ENCODE measurements at regions not wholly inside any gene's neighbourhood (a gene's known extent, or its start where the extent isn't known, plus 50 kb on each side); places are given as distances from the start of the nearest gene placed in this dataset.

DNA sequence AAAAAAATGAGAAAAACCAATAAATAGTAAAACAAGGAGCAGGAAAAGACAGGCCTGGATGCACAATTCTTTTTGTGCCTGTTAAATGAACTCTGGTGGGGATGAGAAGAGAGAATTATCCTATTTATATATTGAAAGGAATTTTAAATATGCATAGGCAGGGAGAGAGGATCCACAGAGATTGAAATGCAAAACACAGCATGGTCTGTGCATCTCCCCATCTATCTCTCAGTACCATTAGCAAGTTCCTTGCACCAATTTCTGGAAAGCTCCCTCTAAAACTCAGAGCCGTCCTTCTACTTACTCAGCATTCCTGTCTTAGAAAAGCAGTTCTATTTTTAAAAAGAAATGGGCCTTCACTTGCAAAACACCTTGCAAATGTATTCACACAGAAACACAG is 502.3 kb upstream of the KLHL29 start:
- H3K4me1 ChIP-seq (ENCODE audit: insufficient read depth, low read length) = no peaks in the 10 kb centered on the region
- TF ChIP-seq, protein P1, sequence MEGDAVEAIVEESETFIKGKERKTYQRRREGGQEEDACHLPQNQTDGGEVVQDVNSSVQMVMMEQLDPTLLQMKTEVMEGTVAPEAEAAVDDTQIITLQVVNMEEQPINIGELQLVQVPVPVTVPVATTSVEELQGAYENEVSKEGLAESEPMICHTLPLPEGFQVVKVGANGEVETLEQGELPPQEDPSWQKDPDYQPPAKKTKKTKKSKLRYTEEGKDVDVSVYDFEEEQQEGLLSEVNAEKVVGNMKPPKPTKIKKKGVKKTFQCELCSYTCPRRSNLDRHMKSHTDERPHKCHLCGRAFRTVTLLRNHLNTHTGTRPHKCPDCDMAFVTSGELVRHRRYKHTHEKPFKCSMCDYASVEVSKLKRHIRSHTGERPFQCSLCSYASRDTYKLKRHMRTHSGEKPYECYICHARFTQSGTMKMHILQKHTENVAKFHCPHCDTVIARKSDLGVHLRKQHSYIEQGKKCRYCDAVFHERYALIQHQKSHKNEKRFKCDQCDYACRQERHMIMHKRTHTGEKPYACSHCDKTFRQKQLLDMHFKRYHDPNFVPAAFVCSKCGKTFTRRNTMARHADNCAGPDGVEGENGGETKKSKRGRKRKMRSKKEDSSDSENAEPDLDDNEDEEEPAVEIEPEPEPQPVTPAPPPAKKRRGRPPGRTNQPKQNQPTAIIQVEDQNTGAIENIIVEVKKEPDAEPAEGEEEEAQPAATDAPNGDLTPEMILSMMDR (IDR thresholded peaks at IDR 0.05; ENCODE audit: borderline replicate concordance, extremely low read depth, low read length, poor library complexity, severe bottlenecking) = no peak
- no peak for TF ChIP-seq EZH2 (IDR thresholded peaks at IDR 0.05; ENCODE audit: borderline replicate concordance, low read depth, low read length, severe bottlenecking)
- ATAC-seq (ENCODE audit: insufficient read depth, low read depth) (no peak), DNase-seq (no peak)
- H3K27ac ChIP-seq (ENCODE audit: low read length) = no peak overlapping the region
- H2AFZ ChIP-seq (ENCODE audit: low read depth, low read length) = no peak overlapping the region
- H3K79me2 ChIP-seq (ENCODE audit: insufficient read depth, low read length) = no peaks in the 10 kb centered on the region
- no peaks in the 10 kb centered on the region for H3K27me3 ChIP-seq (ENCODE audit: insufficient read depth, low read length, poor library complexity)
- H3K9me3 ChIP-seq (ENCODE audit: insufficient read depth, low read length, severe bottlenecking) = no peaks in the 10 kb centered on the region
- no peak overlapping the region for H3K4me2 ChIP-seq (ENCODE audit: insufficient read depth, low read length)
- H4K20me1 ChIP-seq (ENCODE audit: insufficient read depth, low read length) = no peaks in the 10 kb centered on the region
- H3K9ac ChIP-seq (ENCODE audit: low read depth, low read length) = no peak overlapping the region
- no peaks in the 10 kb centered on the region for H3K36me3 ChIP-seq (ENCODE audit: insufficient read depth, low read length)
- no peak overlapping the region for H3K4me3 ChIP-seq (ENCODE audit: low read depth in 1 of 2, low read length in 2 of 2)

DNA sequence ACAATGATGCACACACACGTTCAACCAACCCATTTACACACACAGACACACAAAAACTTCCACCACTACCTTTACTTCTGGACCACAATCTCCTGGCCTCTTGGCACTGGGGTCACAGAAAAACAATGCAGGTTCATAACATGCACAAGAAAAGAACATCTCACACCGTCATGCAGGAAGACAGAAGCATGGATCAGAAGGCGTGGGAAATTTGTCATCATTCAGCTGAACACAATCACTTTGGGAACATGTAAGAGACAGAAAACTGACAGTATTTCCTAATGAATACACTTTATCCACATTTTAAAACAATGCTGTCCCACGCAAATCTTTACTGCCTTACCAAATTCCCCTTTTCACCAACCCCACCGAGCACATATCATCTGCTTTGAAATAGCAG is 501.9 kb upstream of the KLHL29 start:
- Histone ChIP-seq H3K27ac (ENCODE audit: low read length) (no peak overlapping the region), H3K4me1 (ENCODE audit: insufficient read depth, low read length) (no peaks in the 10 kb centered on the region), H4K20me1 (ENCODE audit: insufficient read depth, low read length) (no peaks in the 10 kb centered on the region), H3K79me2 (ENCODE audit: insufficient read depth, low read length) (no peaks in the 10 kb centered on the region), H3K9me3 (ENCODE audit: insufficient read depth, low read length, severe bottlenecking) (no peaks in the 10 kb centered on the region), H3K9ac (ENCODE audit: low read depth, low read length) (no peak overlapping the region), H3K27me3 (ENCODE audit: insufficient read depth, low read length, poor library complexity) (no peaks in the 10 kb centered on the region), H3K36me3 (ENCODE audit: insufficient read depth, low read length) (no peaks in the 10 kb centered on the region), H2AFZ (ENCODE audit: low read depth, low read length) (no peak overlapping the region), H3K4me2 (ENCODE audit: insufficient read depth, low read length) (no peak overlapping the region), H3K4me3 (ENCODE audit: low read depth in 1 of 2, low read length in 2 of 2) (no peak overlapping the region)
- ATAC-seq (ENCODE audit: insufficient read depth, low read depth) (no peak), DNase-seq (no peak)
- TF ChIP-seq, protein P1 (IDR thresholded peaks at IDR 0.05; ENCODE audit: borderline replicate concordance, extremely low read depth, low read length, poor library complexity, severe bottlenecking) = no peak
- TF ChIP-seq EZH2 (IDR thresholded peaks at IDR 0.05; ENCODE audit: borderline replicate concordance, low read depth, low read length, severe bottlenecking) = no peak

DNA sequence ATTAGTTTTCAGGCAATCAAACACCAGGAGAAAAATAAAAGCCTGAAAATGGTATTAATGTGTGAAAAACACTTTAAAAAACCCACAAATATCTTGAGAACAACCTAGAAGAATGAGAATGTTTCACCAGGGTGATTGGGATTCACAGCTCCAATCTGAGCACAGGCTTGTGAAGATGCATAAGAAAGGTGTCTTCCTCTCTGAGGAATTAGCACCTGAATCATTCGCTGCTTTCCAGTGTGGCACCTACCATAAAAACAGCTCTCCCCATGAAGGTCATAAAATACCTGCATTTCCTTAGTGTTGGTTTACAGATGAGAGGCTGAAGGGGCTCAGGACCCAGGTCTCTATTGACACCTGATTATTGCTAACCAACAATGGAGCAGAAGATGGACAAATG is 499.7 kb upstream of the KLHL29 start:
- no peaks in the 10 kb centered on the region for H3K36me3 ChIP-seq (ENCODE audit: insufficient read depth, low read length)
- ATAC-seq (ENCODE audit: insufficient read depth, low read depth) (no peak), DNase-seq (no peak)
- H3K27ac ChIP-seq (ENCODE audit: low read length) = no peak overlapping the region
- H3K27me3 ChIP-seq (ENCODE audit: insufficient read depth, low read length, poor library complexity) = no peaks in the 10 kb centered on the region
- no peak for TF ChIP-seq EZH2 (IDR thresholded peaks at IDR 0.05; ENCODE audit: borderline replicate concordance, low read depth, low read length, severe bottlenecking)
- TF ChIP-seq, protein P1 (IDR thresholded peaks at IDR 0.05; ENCODE audit: borderline replicate concordance, extremely low read depth, low read length, poor library complexity, severe bottlenecking) = no peak
- H3K79me2 ChIP-seq (ENCODE audit: insufficient read depth, low read length) = no peaks in the 10 kb centered on the region
- no peaks in the 10 kb centered on the region for H4K20me1 ChIP-seq (ENCODE audit: insufficient read depth, low read length)
- H3K9ac ChIP-seq (ENCODE audit: low read depth, low read length) = no peak overlapping the region
- H3K4me2 ChIP-seq (ENCODE audit: insufficient read depth, low read length) = no peak overlapping the region
- no peaks in the 10 kb centered on the region for H3K9me3 ChIP-seq (ENCODE audit: insufficient read depth, low read length, severe bottlenecking)
- H3K4me3 ChIP-seq (ENCODE audit: low read depth in 1 of 2, low read length in 2 of 2) = no peak overlapping the region
- H3K4me1 ChIP-seq (ENCODE audit: insufficient read depth, low read length) = no peaks in the 10 kb centered on the region
- no peak overlapping the region for H2AFZ ChIP-seq (ENCODE audit: low read depth, low read length)

DNA sequence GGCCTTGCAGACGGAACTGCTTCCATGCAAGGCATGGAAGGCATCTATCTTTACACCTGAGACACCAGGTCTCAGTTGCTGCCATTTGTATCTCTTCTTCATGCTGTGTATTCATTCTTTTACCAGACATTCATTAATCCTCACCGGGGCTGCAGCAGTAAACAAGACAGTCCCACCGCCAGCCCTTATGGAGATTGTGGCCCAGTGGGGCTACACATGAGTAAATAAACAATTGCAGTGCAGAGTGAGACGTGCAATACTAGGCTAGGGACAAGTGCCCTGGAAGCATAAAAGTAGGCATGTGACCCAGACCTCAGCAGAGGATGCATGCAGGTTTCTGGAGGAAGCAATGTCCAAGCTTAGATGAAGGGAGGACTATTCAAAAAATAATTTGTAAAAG is 497.6 kb upstream of the KLHL29 start:
- H3K36me3 ChIP-seq (ENCODE audit: insufficient read depth, low read length) = no peaks in the 10 kb centered on the region
- no peaks in the 10 kb centered on the region for H3K4me1 ChIP-seq (ENCODE audit: insufficient read depth, low read length)
- no peak overlapping the region for H3K9ac ChIP-seq (ENCODE audit: low read depth, low read length)
- no peak overlapping the region for H3K4me2 ChIP-seq (ENCODE audit: insufficient read depth, low read length)
- H3K79me2 ChIP-seq (ENCODE audit: insufficient read depth, low read length) = no peaks in the 10 kb centered on the region
- H3K27ac ChIP-seq (ENCODE audit: low read length) = no peak overlapping the region
- ATAC-seq (ENCODE audit: insufficient read depth, low read depth) = no peak
- no peak overlapping the region for H2AFZ ChIP-seq (ENCODE audit: low read depth, low read length)
- no peak overlapping the region for H3K4me3 ChIP-seq (ENCODE audit: low read depth in 1 of 2, low read length in 2 of 2)
- TF ChIP-seq EZH2 (IDR thresholded peaks at IDR 0.05; ENCODE audit: borderline replicate concordance, low read depth, low read length, severe bottlenecking) = no peak
- TF ChIP-seq, protein P1 (IDR thresholded peaks at IDR 0.05; ENCODE audit: borderline replicate concordance, extremely low read depth, low read length, poor library complexity, severe bottlenecking) = no peak
- DNase-seq = no peak
- H3K9me3 ChIP-seq (ENCODE audit: insufficient read depth, low read length, severe bottlenecking) = no peaks in the 10 kb centered on the region
- no peaks in the 10 kb centered on the region for H3K27me3 ChIP-seq (ENCODE audit: insufficient read depth, low read length, poor library complexity)
- H4K20me1 ChIP-seq (ENCODE audit: insufficient read depth, low read length) = no peaks in the 10 kb centered on the region

Measured in DND-41 (cell line).